Uterus (tissue), 3 donors: ENCODE measurements at regions not wholly inside any gene's neighbourhood (a gene's known extent, or its start where the extent isn't known, plus 50 kb on each side); places are given as distances from the start of the nearest gene placed in this dataset.

Source experiments
- DNase-seq, 2 donors: peaks; one replicate each; pipeline ENCODE4 v3.0.0-alpha.2; 2019 to 2020
- H3K27ac ChIP-seq, 2 donors: fragments of 200-600 bp; sonication (generic); 1 replicate in 1 of 2; 2 replicates in 1 of 2; pipeline ENCODE4 v1.5.1; 2016 to 2018
- H3K27me3 ChIP-seq, 2 donors: fragments of 200-600 bp; sonication (generic); one replicate each; pipeline ENCODE4 v1.5.1; 2018 to 2019; ENCODE audit warnings: control low read depth in 1 of 2
- H3K36me3 ChIP-seq, 2 donors: fragments of 200-600 bp; sonication (generic); one replicate each; pipeline ENCODE4 v1.5.1; 2019; ENCODE audit warnings: control low read depth in 1 of 2
- H3K4me1 ChIP-seq, 2 donors: fragments of 200-600 bp; sonication (generic); one replicate each; pipeline ENCODE4 v1.5.1; 2018 to 2019; ENCODE audit warnings: control low read depth in 1 of 2
- H3K4me3 ChIP-seq, 2 donors: fragments of 200-600 bp; sonication (generic); 1 replicate in 1 of 2; 2 replicates in 1 of 2; pipeline ENCODE4 v1.5.1; 2018 to 2019; ENCODE audit warnings: mild to moderate bottlenecking in 1 of 2
- H3K9me3 ChIP-seq, 2 donors: fragments of 200-600 bp; sonication (generic); one replicate each; pipeline ENCODE4 v1.5.1; 2019; ENCODE audit warnings: control low read depth in 1 of 2
- POLR2A ChIP-seq, 2 donors: fragments of 450-650 bp; IDR thresholded peaks; one replicate each; pipeline ENCODE4 v1.6.1; 2016; ENCODE audit warnings: antibody characterized with exemption in 2 of 2, mild to moderate bottlenecking in 1 of 2, moderate library complexity in 1 of 2
- intact Hi-C: fragments of 100-400 bp; cut with DNase I; formaldehyde crosslinking; loops from one replicate; pipeline ENCODE4 v1.15.1; 2023; ENCODE audit warnings: low total_unique reads
- TF ChIP-seq, protein P1 (sequence below), 4 experiments: fragments of 200-600 bp in 2 of 4; fragments of 450-650 bp in 2 of 4; sonication (generic) in 2 of 4; IDR thresholded peaks; one replicate each; pipeline ENCODE4 v1.5.1; 2016 to 2019; ENCODE audit warnings: antibody characterized with exemption in 4 of 4, mild to moderate bottlenecking in 2 of 4, moderate library complexity in 1 of 4
- donor health status: DM: yes; HTN: yes; CAD: no.

- TF ChIP-seq, protein P1, sequence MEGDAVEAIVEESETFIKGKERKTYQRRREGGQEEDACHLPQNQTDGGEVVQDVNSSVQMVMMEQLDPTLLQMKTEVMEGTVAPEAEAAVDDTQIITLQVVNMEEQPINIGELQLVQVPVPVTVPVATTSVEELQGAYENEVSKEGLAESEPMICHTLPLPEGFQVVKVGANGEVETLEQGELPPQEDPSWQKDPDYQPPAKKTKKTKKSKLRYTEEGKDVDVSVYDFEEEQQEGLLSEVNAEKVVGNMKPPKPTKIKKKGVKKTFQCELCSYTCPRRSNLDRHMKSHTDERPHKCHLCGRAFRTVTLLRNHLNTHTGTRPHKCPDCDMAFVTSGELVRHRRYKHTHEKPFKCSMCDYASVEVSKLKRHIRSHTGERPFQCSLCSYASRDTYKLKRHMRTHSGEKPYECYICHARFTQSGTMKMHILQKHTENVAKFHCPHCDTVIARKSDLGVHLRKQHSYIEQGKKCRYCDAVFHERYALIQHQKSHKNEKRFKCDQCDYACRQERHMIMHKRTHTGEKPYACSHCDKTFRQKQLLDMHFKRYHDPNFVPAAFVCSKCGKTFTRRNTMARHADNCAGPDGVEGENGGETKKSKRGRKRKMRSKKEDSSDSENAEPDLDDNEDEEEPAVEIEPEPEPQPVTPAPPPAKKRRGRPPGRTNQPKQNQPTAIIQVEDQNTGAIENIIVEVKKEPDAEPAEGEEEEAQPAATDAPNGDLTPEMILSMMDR (IDR thresholded peaks at IDR 0.05): no peak
- TF ChIP-seq POLR2A (IDR thresholded peaks at IDR 0.05): no peak
- peaks cover 0 to 6% of the 10 kb centered on the region in 2 donors for H3K4me1 ChIP-seq
- no peaks in the 10 kb centered on the region for H3K27me3 ChIP-seq
- H3K9me3 ChIP-seq: no peaks in the 10 kb centered on the region
- DNase-seq: no peak
- H3K4me3 ChIP-seq: no peak overlapping the region
- H3K27ac ChIP-seq: no peak overlapping the region
- intact Hi-C loops: no loop called here
- no peaks in the 10 kb centered on the region for H3K36me3 ChIP-seq
Observed at GRCh38 chr10:78545756-78546155, 512.1 kb downstream of the RPS24 start.

GRCh38 chr10:78547397-78547796 is 513.7 kb downstream of the RPS24 start:
- Histone ChIP-seq H3K4me3 (no peak overlapping the region), H3K4me1 (peaks cover 4 to 7% of the 10 kb centered on the region in 2 donors), H3K27ac (no peak overlapping the region), H3K27me3 (no peaks in the 10 kb centered on the region), H3K9me3 (no peaks in the 10 kb centered on the region), H3K36me3 (no peaks in the 10 kb centered on the region)
- DNase-seq: no peak
- TF ChIP-seq, protein P1 (IDR thresholded peaks at IDR 0.05): no peak
- no peak for TF ChIP-seq POLR2A (IDR thresholded peaks at IDR 0.05)
- intact Hi-C loops: no loop called here

DNA sequence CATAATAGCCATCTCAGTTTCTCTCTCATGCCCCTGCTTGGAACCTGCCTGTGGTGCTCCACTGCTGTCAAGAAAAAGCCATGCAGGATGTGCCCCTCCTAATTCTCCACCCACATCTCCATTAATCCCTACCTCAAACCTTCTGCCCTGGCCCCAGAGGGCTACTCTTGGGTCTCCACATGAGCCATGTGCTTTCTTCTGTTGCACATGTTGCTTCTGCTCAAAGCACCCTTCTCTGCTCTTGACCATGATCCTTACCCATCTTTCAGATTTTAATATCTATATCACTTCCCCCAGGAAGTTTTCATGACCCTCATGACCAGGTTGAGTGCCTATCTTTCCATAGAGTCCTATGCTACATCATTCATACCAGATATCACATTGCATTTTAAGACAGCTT is 514.2 kb downstream of the RPS24 start:
- Histone ChIP-seq H3K27ac (no peak overlapping the region), H3K4me1 (peaks cover 6 to 11% of the 10 kb centered on the region in 2 donors)
- intact Hi-C loops: no loop called here

GRCh38 chr10:78548369-78548768 is 514.7 kb downstream of the RPS24 start:
- no peaks in the 10 kb centered on the region for H3K27me3 ChIP-seq
- H3K4me3 ChIP-seq: no peak overlapping the region
- intact Hi-C loops: no loop called here
- no peak overlapping the region for H3K27ac ChIP-seq
- no peaks in the 10 kb centered on the region for H3K36me3 ChIP-seq
- H3K9me3 ChIP-seq: no peaks in the 10 kb centered on the region
- H3K4me1 ChIP-seq: peaks cover 11% of the 10 kb centered on the region in 2 donors
- no peak for DNase-seq
- TF ChIP-seq POLR2A (IDR thresholded peaks at IDR 0.05): no peak
- TF ChIP-seq, protein P1 (IDR thresholded peaks at IDR 0.05): no peak

More for the DNA sequence above, 514.2 kb downstream of the RPS24 start:
- no peaks in the 10 kb centered on the region for H3K9me3 ChIP-seq
- no peak for TF ChIP-seq POLR2A (IDR thresholded peaks at IDR 0.05)
- TF ChIP-seq, protein P1 (IDR thresholded peaks at IDR 0.05): no peak
- DNase-seq: no peak
- H3K4me3 ChIP-seq: no peak overlapping the region
- no peaks in the 10 kb centered on the region for H3K36me3 ChIP-seq
- H3K27me3 ChIP-seq: no peaks in the 10 kb centered on the region

DNA sequence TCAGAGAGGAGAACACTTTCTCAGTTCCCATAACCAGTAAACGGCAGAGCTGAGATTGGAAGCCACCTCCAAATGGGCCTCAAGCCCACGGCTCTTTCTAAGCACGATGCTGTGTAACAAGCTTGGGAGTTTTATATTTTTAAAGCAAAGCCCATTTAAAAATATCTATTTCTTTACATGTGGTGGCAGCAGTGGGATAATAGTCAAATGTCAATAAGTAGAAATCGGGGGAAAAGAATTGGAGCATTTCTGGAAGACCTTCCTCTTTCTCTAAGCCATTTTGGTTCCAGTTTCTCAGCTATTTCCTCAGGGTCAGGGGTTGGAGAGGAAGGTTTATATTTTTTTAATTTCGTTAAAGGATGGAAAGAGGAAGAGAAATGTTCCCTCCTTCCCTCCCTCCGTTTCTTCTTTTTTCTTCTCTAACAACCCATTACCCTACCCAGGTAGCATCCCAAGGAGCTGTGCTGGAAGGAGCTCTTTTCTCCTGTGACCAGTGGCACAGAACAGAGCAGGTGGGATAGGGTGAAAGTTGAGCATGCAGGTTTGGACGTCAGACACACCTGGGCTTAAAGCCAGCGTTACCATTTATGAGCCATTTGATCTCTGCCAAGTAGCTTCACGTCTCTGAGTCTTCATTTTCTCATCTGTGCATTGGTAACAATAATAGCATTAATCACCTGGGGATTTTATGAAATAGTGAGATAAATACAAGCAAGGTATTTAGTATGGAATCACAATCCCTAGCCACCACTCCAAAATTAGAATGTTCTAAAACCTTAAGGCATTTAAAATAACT is 515.7 kb downstream of the RPS24 start:
- Histone ChIP-seq H3K27me3 (no peaks in the 10 kb centered on the region), H3K4me1 (peaks cover 11 to 12% of the 10 kb centered on the region in 2 donors), H3K36me3 (no peaks in the 10 kb centered on the region), H3K4me3 (no peak overlapping the region), H3K9me3 (no peaks in the 10 kb centered on the region), H3K27ac (peak overlapping the region; percentile 28 to 86)
- no peak for DNase-seq
- intact Hi-C loops: no loop called here
- TF ChIP-seq POLR2A (IDR thresholded peaks at IDR 0.05): no peak
- TF ChIP-seq, protein P1 (IDR thresholded peaks at IDR 0.05): no peak
